NCI-H510A treated with DMSO at 0.1 percent for 48 hours (cell line): ENCODE measurements at regions not wholly inside any gene's neighbourhood (a gene's known extent, or its start where the extent isn't known, plus 50 kb on each side); places are given as distances from the start of the nearest gene placed in this dataset.

Source experiments
- DNase-seq: peaks from one replicate; lab custom pipeline; 2025; lab: John Stamatoyannopoulos, UW

GRCh38 chr6:19753826-19754225 lies 83.3 kb upstream of the ID4 start:
- no peak for DNase-seq

DNA sequence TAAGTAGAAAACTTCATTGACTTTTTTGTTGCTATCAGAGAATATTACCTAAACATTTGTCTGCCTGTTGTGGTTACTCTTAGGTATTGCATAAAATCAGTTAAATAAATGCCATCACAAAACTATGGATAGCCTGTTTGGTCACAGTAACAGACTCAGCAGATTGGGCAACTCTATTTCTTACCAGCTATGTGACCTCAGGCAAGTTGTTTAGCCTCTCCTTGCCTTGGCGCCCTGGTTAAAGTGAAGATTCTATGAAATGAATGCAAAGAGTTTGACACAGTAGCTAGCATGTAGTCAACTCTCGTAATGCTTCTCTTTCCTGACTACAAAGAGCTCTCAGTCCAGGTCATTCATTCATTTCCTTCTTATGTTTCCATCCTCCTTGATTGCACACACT lies 82.5 kb upstream of the ID4 start:
- no peak for DNase-seq

DNA sequence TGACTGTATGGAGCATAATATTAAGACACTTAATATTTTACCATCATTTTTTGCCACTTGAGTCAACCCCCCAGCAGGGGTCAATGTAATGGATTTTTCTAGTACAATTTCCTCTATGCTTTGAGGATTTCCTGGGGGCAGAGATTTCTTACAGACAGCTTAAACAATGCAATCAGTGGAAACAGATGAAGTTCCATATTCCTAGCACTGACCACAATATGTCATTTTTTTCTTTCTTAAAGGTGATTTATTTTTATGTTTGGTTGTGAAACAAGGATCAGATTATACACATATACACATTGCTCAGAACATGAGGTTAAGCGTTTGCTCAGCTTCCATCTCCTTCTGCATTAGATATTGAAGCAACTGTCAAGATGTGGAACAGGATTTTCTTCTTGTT lies 82.0 kb upstream of the ID4 start:
- no peak for DNase-seq

- no peak for DNase-seq
Measured at GRCh38 chr6:19757036-19757435, 80.1 kb upstream of the ID4 start.

- no peak for DNase-seq
Measured at GRCh38 chr6:19759117-19759880, 77.9 kb upstream of the ID4 start.

- no peak for DNase-seq
Measured at GRCh38 chr6:19761121-19761520, 76.0 kb upstream of the ID4 start.

GRCh38 chr6:19771753-19772336 lies 65.3 kb upstream of the ID4 start:
- no peak for DNase-seq

- no peak for DNase-seq
Measured at GRCh38 chr6:19772891-19773290, 64.3 kb upstream of the ID4 start.

GRCh38 chr6:19781269-19781668 lies 55.9 kb upstream of the ID4 start:
- DNase-seq, result no peak

DNA sequence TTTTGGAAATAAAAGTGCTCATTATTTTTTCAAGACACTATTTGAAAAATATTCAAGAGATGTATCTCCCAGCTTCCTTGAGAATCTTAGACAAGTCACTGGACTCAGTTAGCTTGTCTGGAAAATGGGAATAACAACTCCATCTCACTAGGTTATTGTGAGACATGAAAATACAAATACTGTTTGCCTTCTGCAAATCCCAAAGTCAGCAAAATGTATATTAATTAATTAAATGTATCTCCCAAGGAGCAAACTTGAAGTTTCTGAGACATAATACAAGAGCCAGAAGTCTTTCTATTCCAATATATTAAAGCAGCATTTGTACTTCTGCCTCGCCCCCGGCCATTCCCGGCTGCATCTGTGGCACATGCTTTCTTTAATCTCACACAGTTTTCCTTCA lies 54.6 kb upstream of the ID4 start:
- no peak for DNase-seq
